B cell (primary cell): ENCODE measurements at regions not wholly inside any gene's neighbourhood (a gene's known extent, or its start where the extent isn't known, plus 50 kb on each side); places are given as distances from the start of the nearest gene placed in this dataset.

Experiments used
- ATAC-seq: fragments of 200-7000 bp; cut with Tn5 transposase; one replicate; pipeline ENCODE4 v1.10.0; 2021; ENCODE audit warnings: low read depth, mild to moderate bottlenecking, moderate number of reproducible peaks, moderate library complexity
- CTCF ChIA-PET: fragments of 350-600 bp; sonication (Branson Sonifier 250); formaldehyde crosslinking; loops from one replicate; lab custom pipeline; 2021; ENCODE audit warnings: antibody characterized with exemption, inconsistent platforms; lab: Charles Lee
- POLR2A ChIA-PET: fragments of 350-600 bp; sonication (Branson Sonifier 250); formaldehyde crosslinking; loops from one replicate; lab custom pipeline; 2021; ENCODE audit warnings: antibody characterized with exemption; lab: Charles Lee
- DNase-seq: peaks from one replicate; pipeline ENCODE4 v3.0.0; 2013
- H2AFZ ChIP-seq: 2 replicates; pipeline ENCODE4 v1.6.1; 2012; ENCODE audit warnings: mild to moderate bottlenecking, low read depth, low read length; ENCODE audit not compliant: insufficient read depth, poor library complexity, severe bottlenecking
- H3K27ac ChIP-seq, 2 donors: 1 replicate in 1 of 2; 2 replicates in 1 of 2; pipeline ENCODE4 v1.5.1; 2012 to 2013; ENCODE audit warnings: low read length in 2 of 2, mild to moderate bottlenecking in 2 of 2, moderate library complexity in 1 of 2
- H3K27me3 ChIP-seq, 4 experiments: fragments of 200-600 bp in 1 of 4; sonication (generic) in 1 of 4; replicated peaks in 1 of 4; 1 replicate in 2 of 4; 2 replicates in 2 of 4; pipeline versions ENCODE4 v1.6.1 to v1.7.0; 2013 to 2016; ENCODE audit warnings: low read length in 3 of 4, mild to moderate bottlenecking in 2 of 4, mixed read lengths in 1 of 4, moderate library complexity in 1 of 4; ENCODE audit not compliant: insufficient read depth in 4 of 4, control insufficient read depth in 3 of 4; ENCODE audit errors: control extremely low read depth in 1 of 4
- H3K36me3 ChIP-seq, 2 experiments: replicated peaks in 1 of 2; 1 replicate in 1 of 2; 2 replicates in 1 of 2; pipeline versions ENCODE4 v1.6.1 to v1.7.1; 2013; ENCODE audit warnings: low read length in 1 of 2; ENCODE audit not compliant: insufficient read depth in 2 of 2, control insufficient read depth in 1 of 2; ENCODE audit errors: control extremely low read depth in 1 of 2, extremely low read depth in 1 of 2
- H3K4me1 ChIP-seq, 2 donors: fragments of 200-600 bp in 1 of 2; sonication (generic) in 1 of 2; 1 replicate in 1 of 2; 2 replicates in 1 of 2; pipeline versions ENCODE4 v1.5.1 to v1.6.1; 2013 to 2017; ENCODE audit warnings: low read length in 2 of 2; ENCODE audit not compliant: control insufficient read depth in 2 of 2, insufficient read depth in 2 of 2
- H3K4me2 ChIP-seq: replicated peaks from 2 replicates; pipeline ENCODE3; 2012; ENCODE audit warnings: mild to moderate bottlenecking, low read depth, low read length; ENCODE audit not compliant: poor library complexity, severe bottlenecking
- H3K4me3 ChIP-seq, 5 experiments: fragments of 200-600 bp in 1 of 5; sonication (generic) in 1 of 5; 1 replicate in 3 of 5; 2 replicates in 2 of 5; pipeline versions ENCODE4 v1.5.1 to v1.7.0; 2011 to 2016; ENCODE audit warnings: low read length in 4 of 5, mild to moderate bottlenecking in 4 of 5, low read depth in 2 of 5, control low read depth in 1 of 5, moderate library complexity in 1 of 5; ENCODE audit not compliant: insufficient read depth in 1 of 5; ENCODE audit errors: control extremely low read depth in 1 of 5, extremely low read depth in 1 of 5
- H3K79me2 ChIP-seq: fragments of 200-600 bp; sonication (generic); one replicate; pipeline ENCODE4 v1.6.0; 2016; ENCODE audit warnings: low read length; ENCODE audit not compliant: control insufficient read depth, insufficient read depth
- H3K9ac ChIP-seq: fragments of 200-600 bp; sonication (generic); 2 replicates; pipeline ENCODE4 v1.6.1; 2017; ENCODE audit warnings: mild to moderate bottlenecking, low read length, moderate library complexity
- H3K9me3 ChIP-seq, 3 donors: one replicate each; pipeline versions ENCODE4 v1.6.1 to v1.7.1; 2013; ENCODE audit warnings: low read length in 2 of 3; ENCODE audit not compliant: control insufficient read depth in 2 of 3, insufficient read depth in 1 of 3; ENCODE audit errors: control extremely low read depth in 1 of 3
- H4K20me1 ChIP-seq: 2 replicates; pipeline ENCODE4 v1.6.0; 2012; ENCODE audit warnings: mild to moderate bottlenecking, low read length; ENCODE audit not compliant: insufficient read depth, control insufficient read depth, poor library complexity, severe bottlenecking
- H3K27ac Mint-ChIP-seq: one replicate; pipeline ENCODE4 v1.8.0; 2021; ENCODE audit warnings: mixed read lengths
- H3K27me3 Mint-ChIP-seq: one replicate; pipeline ENCODE4 v1.8.0; 2021; ENCODE audit warnings: mixed read lengths
- H3K4me1 Mint-ChIP-seq: one replicate; pipeline ENCODE4 v1.8.0; 2021; ENCODE audit warnings: mixed read lengths
- H3K4me3 Mint-ChIP-seq: one replicate; pipeline ENCODE4 v1.8.0; 2021; ENCODE audit warnings: mixed read lengths
- H3K9me3 Mint-ChIP-seq: one replicate; pipeline ENCODE4 v1.8.0; 2022; ENCODE audit warnings: mixed read lengths; ENCODE audit not compliant: insufficient read depth
- EZH2 ChIP-seq: IDR thresholded peaks from 2 replicates; pipeline ENCODE4 v1.6.1; 2012; ENCODE audit warnings: borderline replicate concordance, low read depth, mild to moderate bottlenecking, moderate library complexity, low read length; ENCODE audit not compliant: insufficient read depth, poor library complexity, severe bottlenecking
- WGBS: methylation state at CpG from one replicate; pipeline ENCODE4 v1.1.5; 2013; ENCODE audit warnings: missing lambda C conversion rate; ENCODE audit not compliant: insufficient coverage; 5-methylcytosine and 5-hydroxymethylcytosine counted together
- intact Hi-C: fragments of 100-400 bp; cut with micrococcal nuclease; formaldehyde crosslinking; loops from one replicate; pipeline ENCODE4 v1.10.0; 2022
- TF ChIP-seq, protein P1 (sequence below): fragments of 200-600 bp; IDR thresholded peaks from one replicate; pipeline ENCODE4 v1.8.0; 2022; ENCODE audit warnings: antibody characterized with exemption, mild to moderate bottlenecking

DNA sequence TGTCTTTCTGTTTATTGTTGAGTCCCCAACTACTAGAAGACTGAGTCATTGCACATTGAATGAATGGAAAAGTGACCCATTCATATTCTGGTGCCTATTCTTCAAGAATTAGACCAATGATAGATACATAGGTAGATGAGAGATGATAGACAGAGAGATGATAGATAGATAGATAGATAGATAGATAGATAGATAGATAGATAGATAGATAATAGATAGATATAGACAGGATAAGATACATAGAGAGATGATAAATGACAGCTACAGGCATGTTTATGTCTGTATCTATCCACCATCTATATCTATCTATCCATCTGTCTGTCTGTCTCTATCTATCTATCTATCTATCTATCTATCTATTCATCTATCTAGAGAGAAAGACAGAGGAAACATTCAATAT lies 170.3 kb upstream of the ARRDC4 start:
- ATAC-seq (no peak), DNase-seq (no peak)
- POLR2A ChIA-PET, result no interaction called here
- TF ChIP-seq EZH2, result no peak
- TF ChIP-seq, protein P1, sequence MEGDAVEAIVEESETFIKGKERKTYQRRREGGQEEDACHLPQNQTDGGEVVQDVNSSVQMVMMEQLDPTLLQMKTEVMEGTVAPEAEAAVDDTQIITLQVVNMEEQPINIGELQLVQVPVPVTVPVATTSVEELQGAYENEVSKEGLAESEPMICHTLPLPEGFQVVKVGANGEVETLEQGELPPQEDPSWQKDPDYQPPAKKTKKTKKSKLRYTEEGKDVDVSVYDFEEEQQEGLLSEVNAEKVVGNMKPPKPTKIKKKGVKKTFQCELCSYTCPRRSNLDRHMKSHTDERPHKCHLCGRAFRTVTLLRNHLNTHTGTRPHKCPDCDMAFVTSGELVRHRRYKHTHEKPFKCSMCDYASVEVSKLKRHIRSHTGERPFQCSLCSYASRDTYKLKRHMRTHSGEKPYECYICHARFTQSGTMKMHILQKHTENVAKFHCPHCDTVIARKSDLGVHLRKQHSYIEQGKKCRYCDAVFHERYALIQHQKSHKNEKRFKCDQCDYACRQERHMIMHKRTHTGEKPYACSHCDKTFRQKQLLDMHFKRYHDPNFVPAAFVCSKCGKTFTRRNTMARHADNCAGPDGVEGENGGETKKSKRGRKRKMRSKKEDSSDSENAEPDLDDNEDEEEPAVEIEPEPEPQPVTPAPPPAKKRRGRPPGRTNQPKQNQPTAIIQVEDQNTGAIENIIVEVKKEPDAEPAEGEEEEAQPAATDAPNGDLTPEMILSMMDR, result no peak
- H3K4me1 ChIP-seq, result no peaks in the 10 kb centered on the region
- intact Hi-C loops, result no loop called here
- H2AFZ ChIP-seq, result no peak overlapping the region
- H3K79me2 ChIP-seq, result no peaks in the 10 kb centered on the region
- Mint-ChIP-seq H3K27me3 (no peaks in the 10 kb centered on the region), H3K9me3 (peaks cover 1% of the 10 kb centered on the region), H3K27ac (no peak overlapping the region), H3K4me3 (no peak overlapping the region), H3K4me1 (no peaks in the 10 kb centered on the region)
- H3K4me3 ChIP-seq, result no peak overlapping the region
- no peaks in the 10 kb centered on the region for H4K20me1 ChIP-seq
- peaks cover 0 to 2% (median 0%) of the 10 kb centered on the region in 3 donors for H3K9me3 ChIP-seq
- H3K27ac ChIP-seq, result no peak overlapping the region
- H3K4me2 ChIP-seq, result no peak overlapping the region
- CTCF ChIA-PET, result no interaction called here
- H3K9ac ChIP-seq, result no peak overlapping the region
- H3K27me3 ChIP-seq, result no peaks in the 10 kb centered on the region
- H3K36me3 ChIP-seq, result no peaks in the 10 kb centered on the region

DNA sequence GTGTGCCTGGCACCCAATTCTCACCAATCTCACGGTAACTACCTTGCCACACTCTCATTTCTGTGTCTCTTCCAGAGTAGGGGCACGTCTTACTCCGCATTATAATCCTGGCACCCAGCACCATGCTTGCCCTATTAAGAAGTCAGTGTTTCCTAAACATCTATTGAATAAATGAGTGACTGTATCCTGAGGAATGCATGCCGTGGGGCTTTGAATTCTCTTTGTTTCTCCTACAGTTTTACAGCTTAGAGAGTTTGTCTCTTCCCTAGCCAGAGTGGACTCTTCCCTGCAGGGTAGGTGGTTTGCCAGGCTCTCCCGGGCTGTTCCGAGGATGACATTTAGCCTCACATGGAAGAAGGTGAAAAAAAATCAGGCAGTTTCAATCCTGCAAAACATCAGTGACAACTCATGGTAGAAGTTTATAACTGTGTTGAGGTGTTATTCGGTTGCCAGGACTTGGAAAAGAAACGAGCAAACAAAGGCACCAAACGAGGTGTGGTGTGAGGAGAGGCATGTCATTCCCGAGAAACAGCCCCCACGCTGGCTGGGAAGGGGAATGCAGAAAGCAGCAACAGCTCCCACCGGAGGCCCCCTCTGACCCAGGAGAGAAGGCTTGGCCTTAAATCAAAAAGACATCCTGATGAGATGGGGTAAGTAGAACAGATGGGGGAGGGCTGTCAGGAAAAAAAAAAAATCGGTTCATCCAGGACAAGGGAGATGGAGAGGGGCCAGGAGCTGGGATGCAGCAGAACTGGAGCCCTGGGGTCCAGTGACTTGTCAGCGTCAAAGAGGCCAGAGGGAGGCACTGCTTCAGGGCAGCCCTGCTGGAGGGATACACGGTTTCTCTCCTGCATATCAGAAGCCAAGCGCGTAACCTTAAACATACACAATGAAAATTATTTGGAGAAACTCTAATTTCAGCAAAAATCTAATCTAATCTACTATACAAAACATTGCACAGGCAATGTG lies 168.4 kb upstream of the ARRDC4 start:
- ChIA-PET CTCF (no interaction called here), POLR2A (no interaction called here)
- Histone ChIP-seq H3K4me3 (no peak overlapping the region), H3K9me3 (peaks cover 0 to 2% (median 0%) of the 10 kb centered on the region in 3 donors), H3K4me1 (no peaks in the 10 kb centered on the region), H3K79me2 (no peaks in the 10 kb centered on the region), H2AFZ (no peak overlapping the region), H3K36me3 (no peaks in the 10 kb centered on the region), H3K27me3 (no peaks in the 10 kb centered on the region), H3K27ac (no peak overlapping the region), H3K4me2 (no peak overlapping the region), H4K20me1 (no peaks in the 10 kb centered on the region), H3K9ac (no peak overlapping the region)
- Mint-ChIP-seq H3K27ac (no peak overlapping the region), H3K4me1 (no peaks in the 10 kb centered on the region), H3K27me3 (no peaks in the 10 kb centered on the region), H3K9me3 (peaks cover 1% of the 10 kb centered on the region), H3K4me3 (no peak overlapping the region)
- DNase-seq (no peak), ATAC-seq (no peak)
- intact Hi-C loops, result no loop called here
- WGBS, result 78% methylated on average over 11 of the region's 17 CpGs
- TF ChIP-seq, protein P1, result no peak
- no peak for TF ChIP-seq EZH2
